HEK293 (cell line): ENCODE measurements at regions not wholly inside any gene's neighbourhood (a gene's known extent, or its start where the extent isn't known, plus 50 kb on each side); places are given as distances from the start of the nearest gene placed in this dataset.

Source experiments
- CTCF ChIA-PET: fragments of 350-600 bp; formaldehyde crosslinking; extraction: SDS; loops from one replicate; lab custom pipeline; 2021; ENCODE audit warnings: antibody characterized with exemption; lab: Yijun Ruan, JAX
- POLR2A ChIA-PET: fragments of 300-600 bp; formaldehyde crosslinking; extraction: SDS; loops from one replicate; lab custom pipeline; 2020; ENCODE audit warnings: antibody characterized with exemption, inconsistent platforms; lab: Yijun Ruan, JAX
- H3K27ac ChIP-seq: fragments of 200-500 bp; sonication (Bioruptor generic); 2 replicates; pipeline ENCODE4 v1.5.1; 2014; ENCODE audit warnings: low read depth, low read length, control low read depth, inconsistent platforms; ENCODE audit errors: extremely low read depth
- H3K36me3 ChIP-seq, 2 experiments: fragments of 200-500 bp in 1 of 2; sonication (Bioruptor generic) in 1 of 2; 1 replicate in 1 of 2; 2 replicates in 1 of 2; pipeline ENCODE4 v1.5.1; 2014 to 2017; ENCODE audit warnings: inconsistent platforms in 2 of 2, low read length in 2 of 2; ENCODE audit not compliant: control insufficient read depth in 2 of 2, insufficient read depth in 1 of 2
- H3K4me1 ChIP-seq: fragments of 200-500 bp; sonication (Bioruptor generic); 2 replicates; pipeline ENCODE4 v1.5.1; 2014; ENCODE audit warnings: mild to moderate bottlenecking, low read length, inconsistent platforms; ENCODE audit not compliant: control insufficient read depth, insufficient read depth
- H3K4me3 ChIP-seq: 2 replicates; pipeline ENCODE4 v1.5.1; 2011; ENCODE audit warnings: low read depth, mild to moderate bottlenecking, control low read depth, low read length, moderate library complexity
- H3K9me3 ChIP-seq: fragments of 200-500 bp; sonication (Bioruptor generic); 2 replicates; pipeline ENCODE4 v1.5.1; 2014; ENCODE audit warnings: low read depth, low read length, inconsistent platforms; ENCODE audit not compliant: control insufficient read depth, insufficient read depth
- EGR2 ChIP-seq: fragments of 450-650 bp; formaldehyde crosslinking; IDR thresholded peaks from 2 replicates; pipeline ENCODE4 v1.5.1; 2016; ENCODE audit warnings: low read depth, missing biosample characterization, missing genetic modification characterization
- GLI2 ChIP-seq: fragments of 450-650 bp; formaldehyde crosslinking; IDR thresholded peaks from 2 replicates; pipeline ENCODE4; 2017; ENCODE audit warnings: missing biosample characterization, missing genetic modification characterization, low read depth, borderline replicate concordance
- GLI4 ChIP-seq: fragments of 450-650 bp; formaldehyde crosslinking; IDR thresholded peaks from 2 replicates; pipeline ENCODE4 v1.5.1; 2016; ENCODE audit warnings: missing biosample characterization, missing genetic modification characterization
- GLIS1 ChIP-seq: fragments of 450-650 bp; formaldehyde crosslinking; IDR thresholded peaks from 2 replicates; pipeline ENCODE4 v1.5.1; 2016; ENCODE audit warnings: missing biosample characterization, missing genetic modification characterization
- KLF10 ChIP-seq: fragments of 450-650 bp; IDR thresholded peaks from 2 replicates; pipeline ENCODE4 v1.5.1; 2018; ENCODE audit warnings: missing biosample characterization, mild to moderate bottlenecking, missing genetic modification characterization
- MZF1 ChIP-seq: fragments of 450-650 bp; formaldehyde crosslinking; IDR thresholded peaks from 2 replicates; pipeline ENCODE4 v1.5.1; 2017; ENCODE audit warnings: missing biosample characterization, missing genetic modification characterization, borderline replicate concordance
- SP3 ChIP-seq: fragments of 450-650 bp; formaldehyde crosslinking; IDR thresholded peaks from 2 replicates; pipeline ENCODE4 v1.5.1; 2016; ENCODE audit warnings: missing biosample characterization, missing genetic modification characterization
- TRIM28 ChIP-seq: IDR thresholded peaks from 2 replicates; pipeline ENCODE4 v1.6.1; 2011; ENCODE audit warnings: low read length, control low read depth, borderline replicate concordance
- YY1 ChIP-seq: fragments of 450-650 bp; formaldehyde crosslinking; IDR thresholded peaks from 2 replicates; pipeline ENCODE4 v1.5.1; 2018; ENCODE audit warnings: missing biosample characterization, missing genetic modification characterization
- ZBTB1 ChIP-seq: fragments of 450-650 bp; formaldehyde crosslinking; IDR thresholded peaks from 2 replicates; pipeline ENCODE4 v1.5.1; 2016; ENCODE audit warnings: missing biosample characterization, missing genetic modification characterization
- ZBTB7A ChIP-seq: fragments of 450-650 bp; formaldehyde crosslinking; IDR thresholded peaks from 2 replicates; pipeline ENCODE4 v1.5.1; 2016; ENCODE audit warnings: low read depth, missing biosample characterization, missing genetic modification characterization
- ZNF10 ChIP-seq: fragments of 450-650 bp; formaldehyde crosslinking; IDR thresholded peaks from 2 replicates; pipeline ENCODE4 v1.5.1; 2017; ENCODE audit warnings: missing biosample characterization, missing genetic modification characterization
- ZNF19 ChIP-seq: fragments of 450-650 bp; formaldehyde crosslinking; IDR thresholded peaks from 2 replicates; pipeline ENCODE4; 2016; ENCODE audit warnings: missing biosample characterization, missing genetic modification characterization, low read depth
- ZNF24 ChIP-seq: fragments of 450-650 bp; formaldehyde crosslinking; IDR thresholded peaks from 2 replicates; pipeline ENCODE4 v1.5.1; 2016; ENCODE audit warnings: missing biosample characterization, missing genetic modification characterization
- ZNF266 ChIP-seq: fragments of 450-650 bp; formaldehyde crosslinking; IDR thresholded peaks from 2 replicates; pipeline ENCODE4 v1.5.1; 2016; ENCODE audit warnings: missing biosample characterization, missing genetic modification characterization, low read depth
- ZNF311 ChIP-seq: fragments of 450-650 bp; formaldehyde crosslinking; IDR thresholded peaks from 2 replicates; pipeline ENCODE4 v1.5.1; 2017; ENCODE audit warnings: missing biosample characterization, missing genetic modification characterization, borderline replicate concordance
- ZNF37A ChIP-seq: fragments of 450-650 bp; IDR thresholded peaks from 2 replicates; pipeline ENCODE4 v1.5.1; 2018; ENCODE audit warnings: missing biosample characterization, missing genetic modification characterization
- ZNF501 ChIP-seq: fragments of 450-650 bp; formaldehyde crosslinking; IDR thresholded peaks from 2 replicates; pipeline ENCODE4 v1.5.1; 2016; ENCODE audit warnings: missing biosample characterization, missing genetic modification characterization
- ZNF521 ChIP-seq: fragments of 450-650 bp; formaldehyde crosslinking; IDR thresholded peaks from 2 replicates; pipeline ENCODE4 v1.5.1; 2017; ENCODE audit warnings: missing biosample characterization, mild to moderate bottlenecking, missing genetic modification characterization
- ZNF544 ChIP-seq: fragments of 450-650 bp; formaldehyde crosslinking; IDR thresholded peaks from 2 replicates; pipeline ENCODE4 v1.5.0; 2017; ENCODE audit warnings: missing biosample characterization, missing genetic modification characterization
- ZNF585B ChIP-seq: fragments of 450-650 bp; formaldehyde crosslinking; IDR thresholded peaks from 2 replicates; pipeline ENCODE4 v1.5.1; 2016; ENCODE audit warnings: missing biosample characterization, missing genetic modification characterization
- ZNF777 ChIP-seq: fragments of 450-650 bp; formaldehyde crosslinking; IDR thresholded peaks from 2 replicates; pipeline ENCODE4 v1.5.1; 2017; ENCODE audit warnings: missing biosample characterization, missing genetic modification characterization, borderline replicate concordance
- ZNF785 ChIP-seq: fragments of 450-650 bp; formaldehyde crosslinking; IDR thresholded peaks from 2 replicates; pipeline ENCODE4 v1.5.1; 2016; ENCODE audit warnings: missing biosample characterization, missing genetic modification characterization
- TF ChIP-seq, protein P1 (sequence below): fragments of 450-650 bp; formaldehyde crosslinking; IDR thresholded peaks from 2 replicates; pipeline ENCODE4 v1.5.1; 2016; ENCODE audit warnings: missing biosample characterization, missing genetic modification characterization
- TF ChIP-seq, protein P2 (sequence below): fragments of 450-650 bp; formaldehyde crosslinking; IDR thresholded peaks from 2 replicates; pipeline ENCODE4 v1.5.1; 2016; ENCODE audit warnings: missing biosample characterization, missing genetic modification characterization, low read depth
- TF ChIP-seq, protein P3 (sequence below): fragments of 450-650 bp; formaldehyde crosslinking; IDR thresholded peaks from 2 replicates; pipeline ENCODE4 v1.5.1; 2017; ENCODE audit warnings: missing biosample characterization, missing genetic modification characterization
- TF ChIP-seq, protein P4 (sequence below): fragments of 450-650 bp; IDR thresholded peaks from 2 replicates; pipeline ENCODE4 v1.5.1; 2018; ENCODE audit warnings: missing biosample characterization, missing genetic modification characterization
- TF ChIP-seq, protein P5 (sequence below): fragments of 450-650 bp; formaldehyde crosslinking; IDR thresholded peaks from 2 replicates; pipeline ENCODE4 v1.5.1; 2016; ENCODE audit warnings: missing biosample characterization, missing genetic modification characterization

DNA sequence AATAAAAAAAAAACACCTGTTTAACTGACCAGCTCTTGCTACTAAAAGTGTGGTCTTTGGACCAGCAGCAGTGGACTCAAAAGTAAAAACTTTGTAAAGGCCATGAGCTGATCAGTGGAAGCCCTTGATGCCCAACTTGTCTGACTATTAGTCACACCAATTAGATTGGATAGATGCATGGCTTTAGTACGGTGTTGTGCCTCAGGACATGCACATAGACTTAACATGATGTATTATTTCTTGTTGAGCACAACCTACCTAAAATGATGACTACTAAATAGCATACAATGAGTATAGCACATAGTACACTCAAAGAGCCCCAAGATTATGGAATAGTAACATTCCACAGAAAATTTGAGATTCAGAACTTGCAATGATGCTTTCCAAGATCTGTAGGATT is 95.1 kb upstream of the FIBIN start:
- CTCF ChIA-PET, result interaction anchor here (0.6 kb wide), 1 partner anchor 507 kb away, joined by 3 read pairs; no protein-coding TSS in a partner anchor
- H3K4me3 ChIP-seq, result no peak overlapping the region
- H3K36me3 ChIP-seq, result no peaks in the 10 kb centered on the region
- no peak overlapping the region for H3K27ac ChIP-seq
- TF ChIP-seq, protein P1, sequence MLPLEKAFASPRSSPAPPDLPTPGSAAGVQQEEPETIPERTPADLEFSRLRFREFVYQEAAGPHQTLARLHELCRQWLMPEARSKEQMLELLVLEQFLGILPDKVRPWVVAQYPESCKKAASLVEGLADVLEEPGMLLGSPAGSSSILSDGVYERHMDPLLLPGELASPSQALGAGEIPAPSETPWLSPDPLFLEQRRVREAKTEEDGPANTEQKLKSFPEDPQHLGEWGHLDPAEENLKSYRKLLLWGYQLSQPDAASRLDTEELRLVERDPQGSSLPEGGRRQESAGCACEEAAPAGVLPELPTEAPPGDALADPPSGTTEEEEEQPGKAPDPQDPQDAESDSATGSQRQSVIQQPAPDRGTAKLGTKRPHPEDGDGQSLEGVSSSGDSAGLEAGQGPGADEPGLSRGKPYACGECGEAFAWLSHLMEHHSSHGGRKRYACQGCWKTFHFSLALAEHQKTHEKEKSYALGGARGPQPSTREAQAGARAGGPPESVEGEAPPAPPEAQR (tag by site-specific recombination), result no peak
- TF ChIP-seq, protein P2, sequence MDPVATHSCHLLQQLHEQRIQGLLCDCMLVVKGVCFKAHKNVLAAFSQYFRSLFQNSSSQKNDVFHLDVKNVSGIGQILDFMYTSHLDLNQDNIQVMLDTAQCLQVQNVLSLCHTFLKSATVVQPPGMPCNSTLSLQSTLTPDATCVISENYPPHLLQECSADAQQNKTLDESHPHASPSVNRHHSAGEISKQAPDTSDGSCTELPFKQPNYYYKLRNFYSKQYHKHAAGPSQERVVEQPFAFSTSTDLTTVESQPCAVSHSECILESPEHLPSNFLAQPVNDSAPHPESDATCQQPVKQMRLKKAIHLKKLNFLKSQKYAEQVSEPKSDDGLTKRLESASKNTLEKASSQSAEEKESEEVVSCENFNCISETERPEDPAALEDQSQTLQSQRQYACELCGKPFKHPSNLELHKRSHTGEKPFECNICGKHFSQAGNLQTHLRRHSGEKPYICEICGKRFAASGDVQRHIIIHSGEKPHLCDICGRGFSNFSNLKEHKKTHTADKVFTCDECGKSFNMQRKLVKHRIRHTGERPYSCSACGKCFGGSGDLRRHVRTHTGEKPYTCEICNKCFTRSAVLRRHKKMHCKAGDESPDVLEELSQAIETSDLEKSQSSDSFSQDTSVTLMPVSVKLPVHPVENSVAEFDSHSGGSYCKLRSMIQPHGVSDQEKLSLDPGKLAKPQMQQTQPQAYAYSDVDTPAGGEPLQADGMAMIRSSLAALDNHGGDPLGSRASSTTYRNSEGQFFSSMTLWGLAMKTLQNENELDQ (tag by site-specific recombination), result no peak
- TF ChIP-seq ZNF266 (tag by site-specific recombination) (no peak), ZNF10 (tag by site-specific recombination) (no peak), ZNF521 (tag by site-specific recombination) (no peak), EGR2 (tag by site-specific recombination) (no peak), ZBTB7A (tag by site-specific recombination) (no peak), GLI4 (no peak), ZNF501 (no peak), ZNF544 (tag by site-specific recombination) (no peak), ZNF311 (no peak)
- TF ChIP-seq, protein P3, sequence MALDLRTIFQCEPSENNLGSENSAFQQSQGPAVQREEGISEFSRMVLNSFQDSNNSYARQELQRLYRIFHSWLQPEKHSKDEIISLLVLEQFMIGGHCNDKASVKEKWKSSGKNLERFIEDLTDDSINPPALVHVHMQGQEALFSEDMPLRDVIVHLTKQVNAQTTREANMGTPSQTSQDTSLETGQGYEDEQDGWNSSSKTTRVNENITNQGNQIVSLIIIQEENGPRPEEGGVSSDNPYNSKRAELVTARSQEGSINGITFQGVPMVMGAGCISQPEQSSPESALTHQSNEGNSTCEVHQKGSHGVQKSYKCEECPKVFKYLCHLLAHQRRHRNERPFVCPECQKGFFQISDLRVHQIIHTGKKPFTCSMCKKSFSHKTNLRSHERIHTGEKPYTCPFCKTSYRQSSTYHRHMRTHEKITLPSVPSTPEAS (tag by site-specific recombination), result no peak
- H3K9me3 ChIP-seq, result no peaks in the 10 kb centered on the region
- H3K4me1 ChIP-seq, result no peaks in the 10 kb centered on the region
- POLR2A ChIA-PET, result no interaction called here

DNA sequence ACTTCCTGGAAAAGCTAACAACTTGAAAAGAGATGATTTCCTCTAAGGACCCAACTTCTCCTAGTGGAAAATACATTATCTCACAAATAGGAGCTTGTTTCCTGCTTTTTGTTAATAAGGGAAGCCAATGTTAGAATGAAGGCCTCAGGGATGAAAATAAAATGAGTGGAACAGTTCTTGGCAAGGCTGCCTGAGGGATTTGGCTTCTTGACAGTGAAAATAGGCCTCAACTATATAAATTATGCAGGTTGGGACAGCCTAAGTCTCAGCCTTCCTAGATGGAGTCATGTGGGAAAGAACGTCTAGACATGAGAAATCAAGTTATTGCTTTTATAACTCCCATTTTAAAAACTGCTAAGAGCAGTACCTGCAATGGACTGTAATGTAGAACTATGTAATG is 92.8 kb upstream of the FIBIN start:
- Histone ChIP-seq H3K36me3 (no peaks in the 10 kb centered on the region), H3K4me3 (no peak overlapping the region), H3K4me1 (no peaks in the 10 kb centered on the region; the same call in 1 of the 2 replicates), H3K9me3 (no peaks in the 10 kb centered on the region), H3K27ac (no peak overlapping the region)
- POLR2A ChIA-PET, result no interaction called here
- CTCF ChIA-PET, result no interaction called here
- TF ChIP-seq, protein P4, sequence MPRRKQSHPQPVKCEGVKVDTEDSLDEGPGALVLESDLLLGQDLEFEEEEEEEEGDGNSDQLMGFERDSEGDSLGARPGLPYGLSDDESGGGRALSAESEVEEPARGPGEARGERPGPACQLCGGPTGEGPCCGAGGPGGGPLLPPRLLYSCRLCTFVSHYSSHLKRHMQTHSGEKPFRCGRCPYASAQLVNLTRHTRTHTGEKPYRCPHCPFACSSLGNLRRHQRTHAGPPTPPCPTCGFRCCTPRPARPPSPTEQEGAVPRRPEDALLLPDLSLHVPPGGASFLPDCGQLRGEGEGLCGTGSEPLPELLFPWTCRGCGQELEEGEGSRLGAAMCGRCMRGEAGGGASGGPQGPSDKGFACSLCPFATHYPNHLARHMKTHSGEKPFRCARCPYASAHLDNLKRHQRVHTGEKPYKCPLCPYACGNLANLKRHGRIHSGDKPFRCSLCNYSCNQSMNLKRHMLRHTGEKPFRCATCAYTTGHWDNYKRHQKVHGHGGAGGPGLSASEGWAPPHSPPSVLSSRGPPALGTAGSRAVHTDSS, result no peak
- TF ChIP-seq SP3 (tag by site-specific recombination) (no peak), ZNF37A (no peak), ZNF785 (tag by site-specific recombination) (no peak), ZBTB1 (tag by site-specific recombination) (no peak), ZNF777 (tag by site-specific recombination) (no peak), TRIM28 (no peak), GLIS1 (tag by site-specific recombination) (no peak), MZF1 (tag by site-specific recombination) (no peak), ZNF585B (tag by site-specific recombination) (no peak), YY1 (tag by site-specific recombination) (no peak), ZNF24 (no peak), ZNF19 (tag by site-specific recombination) (no peak), KLF10 (tag by site-specific recombination) (no peak), GLI2 (no peak)
- TF ChIP-seq, protein P5, sequence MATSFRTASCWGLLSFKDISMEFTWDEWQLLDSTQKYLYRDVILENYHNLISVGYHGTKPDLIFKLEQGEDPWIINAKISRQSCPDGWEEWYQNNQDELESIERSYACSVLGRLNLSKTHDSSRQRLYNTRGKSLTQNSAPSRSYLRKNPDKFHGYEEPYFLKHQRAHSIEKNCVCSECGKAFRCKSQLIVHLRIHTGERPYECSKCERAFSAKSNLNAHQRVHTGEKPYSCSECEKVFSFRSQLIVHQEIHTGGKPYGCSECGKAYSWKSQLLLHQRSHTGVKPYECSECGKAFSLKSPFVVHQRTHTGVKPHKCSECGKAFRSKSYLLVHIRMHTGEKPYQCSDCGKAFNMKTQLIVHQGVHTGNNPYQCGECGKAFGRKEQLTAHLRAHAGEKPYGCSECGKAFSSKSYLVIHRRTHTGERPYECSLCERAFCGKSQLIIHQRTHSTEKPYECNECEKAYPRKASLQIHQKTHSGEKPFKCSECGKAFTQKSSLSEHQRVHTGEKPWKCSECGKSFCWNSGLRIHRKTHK, result no peak
